ENCODE measurements at regions not wholly inside any gene's neighbourhood (a gene's known extent, or its start where the extent isn't known, plus 50 kb on each side); places are given as distances from the start of the nearest gene placed in this dataset.

GRCh38 chr17:73823684-73824083 lies 179.4 kb upstream of the SDK2 start:
- no peaks in the 10 kb centered on the region for H3K27me3 ChIP-seq
- intact Hi-C loops (cut with DNase I; ENCODE audit: low total_unique reads), result no loop called here
- H3K9me3 ChIP-seq, result no peaks in the 10 kb centered on the region

GRCh38 chr17:73824321-73824720 lies 180.1 kb upstream of the SDK2 start:
- Histone ChIP-seq H3K4me3 (no peak overlapping the region), H3K36me3 (no peaks in the 10 kb centered on the region), H3K9me3 (no peaks in the 10 kb centered on the region), H3K27ac (no peak overlapping the region), H3K27me3 (no peaks in the 10 kb centered on the region), H3K4me1 (no peaks in the 10 kb centered on the region)
- intact Hi-C loops (cut with DNase I; ENCODE audit: low total_unique reads), result no loop called here
- TF ChIP-seq POLR2A (IDR thresholded peaks at IDR 0.05) (no peak), CTCF (IDR thresholded peaks at IDR 0.05) (no peak)
- DNase-seq, result no peak

More at GRCh38 chr17:73823684-73824083, 179.4 kb upstream of the SDK2 start:
- no peak overlapping the region for H3K27ac ChIP-seq
- H3K4me1 ChIP-seq, result no peaks in the 10 kb centered on the region
- no peak for TF ChIP-seq CTCF (IDR thresholded peaks at IDR 0.05)
- TF ChIP-seq POLR2A (IDR thresholded peaks at IDR 0.05), result no peak
- H3K4me3 ChIP-seq, result no peak overlapping the region
- no peak for DNase-seq
- H3K36me3 ChIP-seq, result no peaks in the 10 kb centered on the region

- H3K9me3 ChIP-seq, result no peaks in the 10 kb centered on the region
- no peak for DNase-seq
- H3K27ac ChIP-seq, result no peak overlapping the region
- no peaks in the 10 kb centered on the region for H3K4me1 ChIP-seq
- no peaks in the 10 kb centered on the region for H3K27me3 ChIP-seq
- H3K4me3 ChIP-seq, result no peak overlapping the region
- H3K36me3 ChIP-seq, result no peaks in the 10 kb centered on the region
- intact Hi-C loops (cut with DNase I; ENCODE audit: low total_unique reads), result no loop called here
- no peak for TF ChIP-seq POLR2A (IDR thresholded peaks at IDR 0.05)
- no peak for TF ChIP-seq CTCF (IDR thresholded peaks at IDR 0.05)
These were observed 182.1 kb upstream of the SDK2 start for GRCh38 chr17:73826181-73826871.

GRCh38 chr17:73826872-73827228 lies 182.6 kb upstream of the SDK2 start:
- Histone ChIP-seq H3K27me3 (no peaks in the 10 kb centered on the region), H3K9me3 (no peaks in the 10 kb centered on the region), H3K4me1 (no peaks in the 10 kb centered on the region), H3K27ac (no peak overlapping the region), H3K4me3 (no peak overlapping the region), H3K36me3 (no peaks in the 10 kb centered on the region)
- DNase-seq, result no peak
- intact Hi-C loops (cut with DNase I; ENCODE audit: low total_unique reads), result no loop called here
- TF ChIP-seq POLR2A (IDR thresholded peaks at IDR 0.05) (no peak), CTCF (IDR thresholded peaks at IDR 0.05) (no peak)

GRCh38 chr17:73827627-73828291 lies 183.5 kb upstream of the SDK2 start:
- no peak overlapping the region for H3K4me3 ChIP-seq
- no peaks in the 10 kb centered on the region for H3K9me3 ChIP-seq
- H3K36me3 ChIP-seq, result no peaks in the 10 kb centered on the region
- no peak for DNase-seq
- intact Hi-C loops (cut with DNase I; ENCODE audit: low total_unique reads), result no loop called here
- no peak for TF ChIP-seq POLR2A (IDR thresholded peaks at IDR 0.05)
- TF ChIP-seq CTCF (IDR thresholded peaks at IDR 0.05), result no peak
- H3K27me3 ChIP-seq, result no peaks in the 10 kb centered on the region
- H3K4me1 ChIP-seq, result no peaks in the 10 kb centered on the region
- H3K27ac ChIP-seq, result no peak overlapping the region

Measured in uterus (tissue), 3 donors.